ENCODE measurements at regions not wholly inside any gene's neighbourhood (a gene's known extent, or its start where the extent isn't known, plus 50 kb on each side); places are given as distances from the start of the nearest gene placed in this dataset.

DNA sequence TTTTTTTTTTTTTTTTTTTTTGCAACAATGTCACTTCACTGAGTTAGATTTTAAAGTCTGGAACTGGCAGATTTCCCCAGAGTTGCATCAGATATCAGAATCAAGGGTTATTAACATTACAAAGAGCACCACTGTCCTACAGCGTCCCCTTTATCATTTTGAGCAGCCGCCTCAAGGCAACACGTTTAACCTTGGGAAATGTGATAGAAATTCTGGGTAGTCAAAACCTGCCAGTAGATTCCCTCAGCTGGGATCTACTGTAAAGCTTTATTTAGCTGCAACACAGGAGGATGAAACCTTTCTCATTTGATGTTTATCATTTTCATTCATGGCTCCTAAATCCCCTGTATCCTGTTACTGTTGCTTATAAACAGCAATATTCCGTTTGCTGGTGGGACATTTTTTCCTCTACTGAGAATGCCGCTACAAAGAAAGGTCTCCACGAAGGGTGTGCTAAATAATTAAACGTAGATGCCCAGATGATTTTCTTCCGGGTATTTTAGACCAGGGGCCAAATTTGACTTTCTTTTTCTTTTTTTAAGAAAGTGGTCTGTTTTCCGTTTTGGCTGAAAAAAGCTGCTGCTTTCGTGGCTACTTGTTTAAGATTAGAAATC is 436.1 kb upstream of the GOT2 start:
- no peak for DNase-seq (ENCODE audit: low spot score)

DNA sequence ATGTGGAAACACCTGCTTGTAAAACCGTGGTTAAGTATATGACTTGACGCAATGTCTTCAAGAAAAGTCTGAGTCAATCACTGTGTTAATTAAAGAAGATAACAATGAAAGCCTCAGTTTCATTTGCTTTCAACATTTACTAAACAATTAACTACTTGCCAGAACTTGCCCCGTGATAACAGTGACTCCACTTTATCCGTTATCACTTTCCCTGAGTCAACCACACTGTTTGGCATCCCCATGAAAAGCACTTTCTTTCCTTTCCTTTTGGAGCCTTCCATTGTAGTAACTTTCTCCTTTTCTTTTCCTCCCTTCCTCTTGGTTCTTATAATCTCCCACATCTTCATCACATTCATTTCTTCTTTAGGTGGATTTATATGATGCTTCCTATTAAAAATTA is 435.1 kb upstream of the GOT2 start:
- no peak for DNase-seq (ENCODE audit: low spot score)

DNA sequence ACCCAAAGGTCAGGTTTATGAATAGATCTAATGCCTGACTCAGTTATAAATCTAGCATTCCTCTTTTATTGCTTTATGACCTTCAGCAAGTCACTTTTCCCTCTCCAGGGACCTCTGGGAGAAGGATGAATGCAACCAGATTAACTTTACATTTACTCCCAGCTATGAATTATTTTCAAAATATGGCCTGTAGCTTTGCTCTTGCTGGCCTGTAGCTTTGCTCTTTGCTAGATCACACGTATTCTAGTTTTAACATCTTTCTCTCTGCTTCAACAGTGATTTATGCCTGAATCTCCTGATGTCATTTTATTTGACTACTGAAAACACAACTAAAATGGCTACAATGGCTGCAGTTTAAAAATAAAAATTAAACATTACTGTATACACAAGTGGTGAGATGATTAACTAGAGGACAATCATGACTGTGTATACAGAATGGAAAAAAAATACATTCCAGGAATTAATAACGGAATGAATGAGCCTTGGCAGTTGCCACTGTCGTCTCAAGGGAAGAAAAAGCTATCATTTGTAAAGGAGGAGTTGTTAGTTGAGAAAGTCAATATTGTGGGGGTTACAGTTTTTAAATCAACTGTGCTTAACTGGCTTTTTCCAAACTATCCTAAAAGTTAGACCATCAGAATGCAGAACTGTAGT is 434.5 kb upstream of the GOT2 start:
- no peak for DNase-seq (ENCODE audit: low spot score)

DNA sequence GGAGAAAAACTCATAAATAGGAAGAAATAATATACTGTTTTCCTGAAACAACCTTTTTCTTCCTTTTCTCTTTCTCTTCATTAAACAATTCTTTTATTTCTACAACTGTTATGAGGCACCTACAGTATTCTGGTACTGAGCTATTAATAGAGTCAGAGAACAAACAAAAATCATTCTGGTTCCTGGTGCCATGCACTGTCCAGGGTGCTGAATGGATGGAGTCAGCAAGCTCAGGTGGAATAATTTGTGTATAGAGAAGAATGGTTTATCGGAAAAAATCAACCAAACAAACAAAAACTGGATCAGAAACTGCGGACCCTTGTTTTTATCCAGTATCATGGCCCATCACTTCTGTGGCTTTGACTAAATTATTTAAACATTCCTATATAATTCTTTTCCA is 430.3 kb upstream of the GOT2 start:
- DNase-seq (ENCODE audit: low spot score): no peak

DNA sequence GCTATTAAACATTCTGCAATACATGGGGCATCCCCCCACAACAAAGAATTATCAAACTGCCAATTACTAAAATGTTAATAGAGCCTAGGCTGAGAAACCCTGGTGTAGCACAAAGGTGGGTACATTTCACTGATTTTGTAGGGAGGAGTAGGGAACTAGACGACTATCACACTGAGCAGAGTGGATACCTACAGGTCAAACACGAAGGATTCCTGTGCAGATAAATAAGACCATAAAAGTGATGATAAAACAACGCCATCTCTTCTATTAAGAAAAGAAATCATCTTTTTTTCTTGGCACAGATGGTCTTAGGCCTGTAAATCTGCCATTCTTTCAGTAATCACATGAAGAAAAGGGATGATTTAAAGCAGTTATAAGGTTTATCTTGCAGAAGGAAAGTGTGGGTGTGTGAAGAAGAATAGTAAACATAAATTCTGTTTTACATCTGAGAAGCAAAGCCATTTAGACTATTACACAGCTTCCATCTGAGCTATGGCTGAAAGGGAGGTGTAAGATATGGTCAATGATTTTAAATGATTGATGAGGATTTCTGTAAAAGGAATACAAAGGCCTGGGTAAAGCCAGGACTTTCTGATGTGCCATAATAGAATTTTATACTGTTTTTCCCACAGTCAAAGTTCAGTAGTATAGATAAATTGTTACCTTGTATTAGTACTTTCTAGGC is 429.4 kb upstream of the GOT2 start:
- no peak for DNase-seq (ENCODE audit: low spot score)

DNA sequence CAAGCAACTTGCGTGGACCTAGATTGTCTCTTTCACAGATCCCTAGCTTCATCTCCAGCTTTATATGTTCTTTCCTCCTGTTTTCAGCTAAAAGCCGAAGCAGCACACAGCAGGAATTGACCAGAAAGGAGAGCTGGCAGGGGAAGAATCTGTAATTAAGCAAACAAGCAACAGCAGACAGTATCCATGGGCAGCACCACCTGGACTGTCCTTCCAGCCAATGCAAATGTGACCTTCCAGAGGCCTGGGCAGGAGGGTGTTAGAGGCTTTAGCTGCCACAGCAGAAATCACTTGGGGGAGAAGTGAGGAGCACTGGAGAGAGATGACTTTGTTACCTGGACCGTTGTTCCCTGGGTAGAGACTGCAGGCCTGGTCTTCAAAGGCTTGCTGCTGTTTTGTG is 427.6 kb upstream of the GOT2 start:
- no peak for DNase-seq (ENCODE audit: low spot score)

DNA sequence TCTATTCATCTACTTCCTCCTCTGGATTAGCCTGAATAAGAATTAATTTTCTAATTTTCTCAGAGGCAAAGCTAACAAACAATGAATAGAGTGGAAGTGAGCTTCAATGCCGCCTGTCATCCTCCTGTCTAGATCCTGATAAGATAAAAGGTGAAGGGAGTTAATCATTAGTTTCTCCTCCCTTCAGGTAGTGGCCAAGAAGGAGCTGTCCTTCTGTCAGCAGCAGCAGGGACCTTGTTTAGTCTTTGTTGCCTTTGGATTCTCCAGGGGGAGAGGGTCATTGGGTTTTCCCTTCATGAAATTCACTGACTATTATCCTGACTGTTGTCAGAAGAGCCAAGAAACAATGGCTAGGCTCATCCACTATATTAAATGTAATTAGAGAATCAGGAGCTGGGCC is 420.2 kb upstream of the GOT2 start:
- no peak for DNase-seq (ENCODE audit: low spot score)

DNA sequence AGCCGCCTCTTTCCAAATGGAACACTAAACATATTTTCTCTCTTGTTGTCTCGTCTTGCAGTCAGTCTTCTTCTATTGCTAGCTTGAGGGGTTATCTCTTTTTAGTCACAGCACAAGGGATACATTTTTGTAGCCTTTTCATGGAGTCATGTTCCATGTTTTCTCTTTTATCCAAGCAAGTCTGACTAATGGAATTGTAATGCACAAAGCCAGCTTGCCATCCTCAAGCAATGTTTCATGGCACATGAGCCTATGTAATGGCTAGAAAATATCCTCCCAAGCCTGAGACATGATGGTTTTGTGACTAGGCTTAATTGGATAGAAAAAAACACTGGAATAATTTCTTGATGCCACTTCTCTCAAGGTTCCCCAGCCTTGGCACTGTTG is 414.6 kb upstream of the GOT2 start:
- DNase-seq (ENCODE audit: low spot score): no peak

DNA sequence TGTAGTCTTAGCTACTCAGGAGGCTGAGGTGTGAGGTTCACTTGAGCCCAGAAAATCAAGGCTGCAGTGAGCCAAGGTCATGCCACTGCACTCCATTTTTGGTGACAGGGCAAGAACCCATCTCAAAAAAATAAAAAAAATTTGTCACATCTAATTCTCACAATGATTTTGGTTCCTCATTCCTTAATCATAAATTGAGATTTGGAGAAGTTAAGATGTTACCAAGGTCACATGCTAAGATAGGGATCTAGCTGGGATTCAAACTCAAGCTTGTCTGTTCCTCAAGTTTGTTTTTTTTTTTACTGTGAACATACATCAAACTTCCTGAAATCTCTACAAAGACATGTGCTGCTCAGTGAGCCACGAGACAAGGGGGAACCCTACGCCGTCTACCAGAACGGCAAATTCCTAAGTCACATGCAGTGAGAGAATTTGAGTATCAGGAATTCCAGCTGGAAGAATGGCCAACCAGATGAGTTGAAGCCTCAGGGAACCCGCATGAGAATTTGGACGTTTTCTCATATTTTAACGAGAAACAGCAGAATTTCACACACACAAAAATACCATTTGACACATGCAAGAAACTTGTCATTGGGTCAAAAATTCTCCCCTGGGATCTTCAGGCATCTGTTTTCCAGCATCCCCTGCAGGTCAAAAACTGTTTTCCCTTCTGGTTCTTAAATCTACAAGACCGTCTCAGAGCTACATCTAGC is 414.1 kb upstream of the GOT2 start:
- no peak for DNase-seq (ENCODE audit: low spot score)

DNA sequence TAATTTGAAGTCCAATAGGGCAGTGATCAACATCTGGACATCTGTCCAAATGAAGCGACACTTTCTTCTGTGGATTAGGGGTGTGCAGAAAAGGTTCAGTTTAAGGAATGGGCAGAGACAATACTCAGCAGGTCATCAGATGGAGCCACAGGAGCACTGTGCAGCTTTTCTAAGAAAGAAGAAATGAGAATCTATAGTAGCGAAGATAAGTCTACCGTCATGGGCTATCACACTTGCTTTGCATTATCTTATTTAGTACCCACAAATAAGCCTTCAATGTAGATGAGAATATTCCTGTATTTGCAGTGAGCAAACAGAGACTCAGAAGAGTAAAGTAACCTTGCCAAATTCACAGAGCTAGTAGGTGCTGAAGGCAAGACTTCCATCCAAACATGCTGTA is 412.0 kb upstream of the GOT2 start:
- DNase-seq (ENCODE audit: low spot score): no peak

DNA sequence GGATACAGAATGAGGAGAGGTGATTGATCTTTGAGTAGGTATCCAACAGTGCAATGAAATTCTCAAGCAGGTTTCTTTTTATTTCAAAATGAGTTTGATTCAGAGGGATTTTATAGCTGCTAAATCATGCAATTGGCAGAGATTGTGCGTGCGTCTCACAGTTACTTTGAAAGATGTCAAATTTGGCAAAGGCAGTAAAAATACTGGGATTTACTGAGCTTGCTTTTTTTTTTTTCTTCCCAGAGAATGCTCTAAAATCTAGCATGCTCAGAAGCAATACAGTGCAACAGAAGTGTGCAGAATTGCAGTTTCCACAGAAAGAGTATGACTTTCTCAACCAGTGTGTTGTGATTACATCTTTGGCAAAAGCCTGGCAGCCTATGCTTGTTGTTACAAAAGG is 410.7 kb upstream of the GOT2 start:
- DNase-seq (ENCODE audit: low spot score): no peak

DNA sequence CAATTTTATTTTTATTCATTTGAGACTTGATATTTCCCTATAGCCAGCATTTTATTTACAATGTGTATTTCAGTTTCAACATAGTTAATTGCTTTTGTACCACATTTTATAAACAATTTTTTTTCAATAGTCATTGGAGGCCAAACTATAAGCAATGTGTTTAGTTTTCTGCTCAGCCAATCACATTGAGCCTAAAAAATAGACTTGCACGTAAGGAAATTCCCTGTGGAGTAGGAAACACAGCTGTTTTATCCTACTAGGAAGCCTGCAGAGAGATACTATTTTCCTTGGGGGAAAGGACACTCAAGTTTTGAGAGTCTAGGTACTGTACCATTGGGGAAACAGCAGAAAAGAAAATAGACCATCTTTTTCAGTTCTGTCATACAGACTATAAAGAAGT is 410.2 kb upstream of the GOT2 start:
- DNase-seq (ENCODE audit: low spot score): no peak

DNA sequence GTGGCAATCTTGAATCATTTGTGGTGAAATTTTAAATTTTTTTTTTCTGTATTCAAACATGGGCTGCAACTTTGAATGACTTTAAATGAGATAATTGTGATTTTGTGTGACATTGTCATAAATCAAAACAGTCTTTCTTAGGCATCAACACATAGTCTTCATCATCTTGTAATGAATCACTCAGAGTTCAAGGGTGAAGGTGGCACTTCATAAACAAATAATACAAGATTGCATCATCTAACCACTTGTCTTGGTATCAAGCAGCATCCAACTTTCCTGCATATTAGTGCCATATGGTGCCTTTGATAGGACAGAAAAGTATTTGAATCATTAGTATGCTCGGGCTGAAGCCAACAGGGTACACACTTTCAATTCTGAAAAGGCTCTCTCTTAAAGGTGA is 392.4 kb upstream of the GOT2 start:
- no peak for DNase-seq (ENCODE audit: low spot score)

DNA sequence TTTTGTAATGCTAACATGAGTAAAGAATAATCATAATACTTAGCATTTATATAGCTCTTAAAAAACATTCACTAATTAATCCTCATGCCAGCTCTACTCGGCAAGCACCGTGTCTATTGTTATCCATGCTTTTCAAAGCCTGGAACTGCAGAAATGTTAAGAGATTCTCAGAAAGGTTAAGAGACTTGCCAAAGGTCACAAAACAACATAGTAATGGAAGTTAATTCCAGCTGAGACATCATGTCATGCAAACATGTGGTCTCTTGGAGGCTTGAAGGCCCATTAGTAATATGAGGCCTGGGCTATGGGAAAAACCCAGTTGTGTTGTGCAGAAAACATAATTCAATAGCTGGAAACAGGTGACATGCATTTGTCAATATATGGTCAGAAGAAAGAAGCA is 389.9 kb upstream of the GOT2 start:
- DNase-seq (ENCODE audit: low spot score): no peak

DNA sequence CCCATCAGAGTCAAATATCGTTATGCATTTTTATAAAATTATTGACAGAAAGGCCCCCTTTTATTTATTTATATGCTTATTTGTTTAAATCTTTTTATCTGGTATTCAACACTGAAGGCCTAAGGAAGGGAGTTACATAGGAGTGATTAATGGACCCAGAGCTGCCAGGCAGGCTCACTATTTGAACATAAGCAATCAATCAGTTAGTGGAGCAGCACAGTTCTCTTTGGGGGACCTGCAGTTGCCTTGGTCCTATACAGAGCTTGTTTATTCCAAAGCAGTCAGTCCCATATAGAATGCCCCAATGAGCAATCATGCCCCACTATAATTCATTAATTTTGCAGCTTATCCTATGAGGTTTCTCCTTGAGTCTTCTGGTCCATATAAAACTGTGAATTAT is 389.4 kb upstream of the GOT2 start:
- no peak for DNase-seq (ENCODE audit: low spot score)

DNA sequence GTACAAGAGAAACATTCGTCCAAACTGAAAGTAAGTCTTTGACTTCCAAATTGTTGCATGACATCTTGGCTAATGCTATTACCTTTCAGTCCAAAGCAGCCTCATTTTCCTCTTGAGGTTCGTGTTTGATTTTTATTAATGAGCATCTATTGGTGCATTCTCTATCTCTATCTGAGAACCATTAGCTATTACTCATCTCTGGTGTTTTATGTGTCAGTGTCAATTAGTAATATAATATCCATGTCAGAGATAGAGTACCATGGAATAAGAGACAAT is 388.1 kb upstream of the GOT2 start:
- no peak for DNase-seq (ENCODE audit: low spot score)

DNA sequence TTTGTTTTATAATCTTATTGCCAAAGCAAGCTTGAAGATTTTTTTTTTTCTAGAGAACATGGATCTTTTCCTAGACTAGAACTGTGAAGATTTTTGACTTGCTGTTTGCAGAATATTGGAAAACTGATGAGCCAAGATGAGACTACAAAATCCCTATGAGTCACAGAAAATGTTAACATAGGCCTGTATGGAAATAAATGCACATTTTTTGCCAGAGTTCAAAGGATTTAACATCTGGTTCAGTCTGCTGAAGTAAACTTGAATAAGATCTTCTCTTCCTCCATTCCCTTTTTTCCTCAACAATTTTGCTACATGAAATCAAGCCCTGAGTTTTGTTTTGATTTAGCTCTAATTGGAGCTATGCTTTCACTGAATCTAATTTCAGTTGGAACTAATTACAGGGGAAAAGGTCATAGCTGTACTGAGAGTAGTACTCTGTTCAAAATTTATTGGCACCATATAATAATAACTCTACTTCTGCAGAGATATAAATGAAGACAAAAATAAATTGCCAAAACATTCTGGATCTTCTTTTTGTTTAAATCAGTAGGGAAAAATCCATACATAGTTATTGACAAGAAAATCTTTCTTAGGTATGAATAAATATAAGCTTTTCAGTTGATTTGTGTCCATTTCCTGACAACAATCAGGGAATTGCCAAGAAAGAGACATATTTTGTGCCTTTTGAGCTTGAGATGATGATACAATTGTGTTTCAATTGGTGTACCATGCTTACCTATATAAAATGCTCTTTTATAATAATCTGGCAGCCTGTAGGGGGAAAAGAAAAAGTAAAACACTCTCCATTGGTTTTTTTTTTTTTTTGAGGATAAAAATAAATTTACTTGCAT is 387.5 kb upstream of the GOT2 start:
- DNase-seq (ENCODE audit: low spot score): no peak

DNA sequence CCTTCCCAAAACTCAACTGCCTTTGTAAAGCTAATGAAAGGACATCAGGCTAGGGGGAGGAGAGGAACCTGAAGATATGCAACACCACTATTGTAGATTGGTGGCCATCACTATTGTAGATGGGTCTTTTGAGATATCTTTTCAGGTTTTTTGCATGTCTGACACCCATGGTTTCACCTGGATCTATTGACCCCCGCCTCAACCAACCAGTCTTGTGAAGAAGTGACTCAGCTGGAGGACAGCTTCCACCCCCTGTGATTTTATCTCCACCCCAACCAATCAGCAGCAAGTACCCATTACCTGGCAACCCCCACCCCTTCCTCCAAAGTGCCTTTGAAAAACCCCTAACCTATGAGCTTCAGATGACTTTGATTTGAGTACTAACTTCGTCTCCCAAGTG is 382.6 kb upstream of the GOT2 start:
- no peak for DNase-seq (ENCODE audit: low spot score)

DNA sequence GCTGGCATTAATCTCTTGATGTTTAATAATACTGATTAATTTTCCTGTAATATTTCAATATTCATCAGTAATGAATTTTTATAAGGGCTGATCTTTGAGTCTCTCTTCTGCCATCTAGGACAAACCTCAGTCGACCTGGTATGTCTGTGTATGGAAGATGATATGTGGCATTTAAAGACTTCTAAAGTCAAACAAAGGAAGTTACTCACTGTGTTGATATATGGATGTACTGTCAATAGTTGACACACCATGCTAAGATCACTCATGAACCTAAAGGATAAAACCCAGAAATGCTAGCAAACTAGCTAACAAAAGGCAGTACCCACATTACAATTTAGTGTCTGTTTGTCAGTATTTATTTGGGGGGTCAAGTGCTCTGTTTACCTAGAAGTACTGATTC is 380.7 kb upstream of the GOT2 start:
- DNase-seq (ENCODE audit: low spot score): no peak

DNA sequence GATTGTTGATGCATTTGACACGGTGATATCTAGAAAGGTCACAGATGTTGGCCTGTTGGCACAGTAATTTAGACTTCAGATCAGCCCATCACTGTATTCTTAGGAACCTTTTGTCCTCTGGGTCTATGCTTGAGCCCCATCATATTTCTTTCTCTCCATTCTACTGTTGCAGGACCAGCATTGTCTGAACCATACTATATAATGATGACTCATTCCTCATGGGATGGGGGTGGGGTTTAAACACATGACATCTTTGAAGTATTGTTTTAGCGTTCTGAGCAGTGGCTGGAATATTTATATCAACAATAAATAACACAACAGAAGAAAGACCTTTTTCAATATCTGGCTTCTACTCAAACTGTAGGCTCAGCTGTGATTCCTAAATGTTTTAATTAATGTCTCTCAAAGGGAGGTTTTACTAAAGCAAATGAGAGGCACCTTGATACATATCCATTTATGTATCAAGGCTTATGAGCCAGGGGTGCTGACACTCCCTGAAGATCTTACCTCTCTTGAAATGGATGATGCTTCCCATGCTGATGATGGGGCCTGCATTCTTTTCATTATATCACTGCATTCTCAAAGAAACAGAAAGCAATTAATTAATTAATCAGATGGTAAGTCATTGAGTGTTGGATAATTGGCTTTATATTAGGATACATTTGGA is 379.0 kb upstream of the GOT2 start:
- DNase-seq (ENCODE audit: low spot score): no peak

DNA sequence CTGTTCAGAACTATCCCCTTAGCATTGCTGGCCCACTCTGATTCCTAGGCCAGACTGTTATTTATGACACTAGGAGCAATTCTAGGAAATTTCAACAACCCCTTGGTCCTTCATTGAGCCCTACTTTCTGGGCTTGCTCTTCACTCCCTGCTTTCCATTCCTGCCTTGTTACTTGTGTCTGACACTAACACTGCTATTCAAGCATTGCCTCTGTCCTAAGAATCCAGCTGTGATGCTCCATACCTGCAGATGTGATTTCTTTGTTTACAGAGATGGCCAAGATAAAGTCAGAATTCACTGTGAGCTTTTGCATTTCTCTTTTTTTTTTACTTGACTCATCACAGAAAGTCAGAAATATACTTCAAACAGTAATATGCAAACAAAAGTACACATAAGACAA is 377.2 kb upstream of the GOT2 start:
- DNase-seq (ENCODE audit: low spot score): no peak

DNA sequence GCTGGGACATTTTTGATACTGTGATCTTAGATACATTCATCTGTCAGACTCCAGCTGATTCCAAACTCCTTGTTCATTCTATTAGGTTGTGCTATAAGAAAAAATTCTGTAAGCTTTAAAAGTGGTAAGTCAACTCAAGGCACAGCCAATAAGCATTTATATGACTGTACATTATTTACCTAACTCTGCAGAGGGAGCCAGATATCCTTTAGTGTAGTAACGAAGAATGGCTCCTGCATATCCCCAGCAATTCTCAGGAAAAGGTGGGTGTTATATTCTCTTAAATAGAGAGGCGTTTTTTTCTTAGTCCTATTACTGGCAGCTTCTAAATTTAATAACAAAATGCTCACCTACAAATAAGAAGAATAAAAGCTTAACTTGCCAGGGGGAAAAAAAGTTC is 374.3 kb upstream of the GOT2 start:
- no peak for DNase-seq (ENCODE audit: low spot score)

All from D341Med (cell line).